H1 (cell line): ENCODE measurements at regions not wholly inside any gene's neighbourhood (a gene's known extent, or its start where the extent isn't known, plus 50 kb on each side); places are given as distances from the start of the nearest gene placed in this dataset.

ENCODE experiments used
- CTCF ChIP-seq, 3 experiments: IDR thresholded peaks; 1 replicate in 2 of 3; 2 replicates in 1 of 3; pipeline versions ENCODE4 v1.5.1 to v1.6.1; 2011; ENCODE audit warnings: low read length in 3 of 3, mild to moderate bottlenecking in 3 of 3, inconsistent platforms in 2 of 3, low read depth in 1 of 3, moderate library complexity in 1 of 3; ENCODE audit not compliant: insufficient read depth in 1 of 3; ENCODE audit errors: control extremely low read depth in 1 of 3
- EP300 ChIP-seq, 2 experiments: IDR thresholded peaks; 1 replicate in 1 of 2; 2 replicates in 1 of 2; pipeline ENCODE4 v1.6.1; 2011 to 2012; ENCODE audit warnings: low read depth in 2 of 2, low read length in 2 of 2, mild to moderate bottlenecking in 2 of 2, borderline replicate concordance in 1 of 2, inconsistent platforms in 1 of 2, moderate library complexity in 1 of 2
- FOSL1 ChIP-seq: IDR thresholded peaks from 2 replicates; pipeline ENCODE4 v1.6.1; 2011; ENCODE audit warnings: mild to moderate bottlenecking, low read depth, low read length, moderate library complexity; ENCODE audit not compliant: insufficient read depth
- KDM1A ChIP-seq: fragments of 200-600, 300-600 bp; sonication (generic); IDR thresholded peaks from 2 replicates; pipeline ENCODE4 v1.7.1; 2016; ENCODE audit warnings: mild to moderate bottlenecking, low read length, borderline replicate concordance
- KDM5A ChIP-seq: fragments of 200-600 bp; IDR thresholded peaks from 2 replicates; pipeline ENCODE4 v1.7.1; 2012; ENCODE audit warnings: mild to moderate bottlenecking, low read length, inconsistent platforms, mixed read lengths
- PHF8 ChIP-seq: fragments of 200-600 bp; sonication (generic); conservative IDR thresholded peaks from 2 replicates; pipeline ENCODE4 v1.7.1; 2012; ENCODE audit warnings: low read depth, mild to moderate bottlenecking, inconsistent platforms, low read length, moderate library complexity
- SIN3A ChIP-seq, 2 experiments: IDR thresholded peaks in 1 of 2; conservative IDR thresholded peaks in 1 of 2; 2 replicates each; pipeline ENCODE4 v1.6.1; 2011 to 2012; ENCODE audit warnings: low read length in 2 of 2, improper control_type of control experiment in 1 of 2, low read depth in 1 of 2, mild to moderate bottlenecking in 1 of 2
- TBP ChIP-seq: IDR thresholded peaks from 2 replicates; pipeline ENCODE4 v1.6.1; 2011; ENCODE audit warnings: low read depth, low read length, improper control_type of control experiment
- TCF12 ChIP-seq: IDR thresholded peaks from 2 replicates; pipeline ENCODE4 v1.6.1; 2011; ENCODE audit warnings: low read depth, mild to moderate bottlenecking, low read length

GRCh38 chr20:48407710-48408109, 420.1 kb downstream of the PREX1 start (continued):
- TF ChIP-seq CTCF (IDR thresholded peaks at IDR 0.05; ENCODE audit: control extremely low read depth in 1 of 3, insufficient read depth in 1 of 3, low read depth in 1 of 3, low read length in 3 of 3), result no peak
- no peak for TF ChIP-seq PHF8
- no peak for TF ChIP-seq EP300 (IDR thresholded peaks at IDR 0.05; ENCODE audit: borderline replicate concordance in 1 of 2, low read depth in 2 of 2, low read length in 2 of 2)
- TF ChIP-seq KDM5A, result no peak
- TF ChIP-seq SIN3A (conservative IDR thresholded peaks at IDR 0.05 in 1 of 2, IDR thresholded peaks at IDR 0.05 in 1 of 2; ENCODE audit: low read depth in 1 of 2, low read length in 2 of 2), result no peak
- no peak for TF ChIP-seq KDM1A
- TF ChIP-seq FOSL1, result no peak
- TF ChIP-seq TCF12, result no peak
- no peak for TF ChIP-seq TBP
